NCI-H2029 treated with DMSO at 0.1 percent for 48 hours (cell line): ENCODE measurements at regions not wholly inside any gene's neighbourhood (a gene's known extent, or its start where the extent isn't known, plus 50 kb on each side); places are given as distances from the start of the nearest gene placed in this dataset.

Experiments used
- DNase-seq: peaks from one replicate; lab custom pipeline; 2025; lab: John Stamatoyannopoulos, UW

DNA sequence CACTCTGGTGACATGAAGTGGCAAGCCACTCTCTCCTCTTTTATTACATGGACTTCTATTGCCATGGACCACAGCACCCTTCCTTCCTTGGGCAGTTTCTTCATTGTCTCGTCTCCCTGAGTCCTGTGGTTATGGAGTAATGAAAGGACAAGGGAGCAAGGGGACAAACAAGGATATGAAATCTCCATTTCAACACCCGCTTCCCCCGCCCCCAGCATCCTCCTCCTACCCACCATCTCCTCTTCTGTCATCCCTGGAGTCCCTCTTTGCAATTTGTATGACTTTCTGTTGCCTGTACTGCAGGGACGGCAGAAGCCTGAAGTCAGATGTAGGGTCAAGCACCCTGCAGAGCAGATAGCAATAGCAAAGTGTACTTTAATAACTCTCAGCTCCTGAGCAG, 300.7 kb upstream of the CLINT1 start:
- DNase-seq, result no peak

DNA sequence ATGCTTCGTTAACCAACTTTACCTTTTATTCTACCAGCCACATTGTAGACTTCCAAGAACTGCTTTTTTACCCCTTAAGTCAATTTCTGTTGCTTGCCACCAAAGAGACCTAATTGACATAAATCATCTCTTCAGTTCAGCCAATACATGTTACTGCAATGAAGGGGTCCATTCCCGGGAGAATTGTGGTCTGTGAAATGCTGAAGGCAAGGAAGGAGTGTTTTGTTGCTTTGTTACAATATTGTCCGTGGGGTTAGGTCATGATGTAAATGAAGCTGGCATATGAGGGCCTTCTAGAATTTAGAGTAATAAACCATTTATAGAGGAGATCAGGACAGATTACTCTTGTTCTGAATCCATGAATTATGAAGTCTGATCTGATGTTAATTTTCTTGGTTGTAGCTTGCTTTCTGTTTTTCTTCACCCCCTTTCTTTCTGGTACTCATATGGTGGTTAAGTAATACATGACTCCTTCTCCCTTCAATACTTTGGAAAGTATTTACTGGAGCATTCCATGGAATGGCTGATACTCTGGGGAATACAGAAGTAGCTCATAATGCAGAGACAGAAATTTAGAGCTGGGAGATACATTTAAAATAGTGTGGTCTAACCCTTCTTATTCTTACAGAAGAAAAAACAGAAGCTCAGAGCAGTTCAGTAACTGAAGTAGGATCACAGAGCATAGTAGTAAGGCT, 297.0 kb upstream of the CLINT1 start:
- no peak for DNase-seq

DNA sequence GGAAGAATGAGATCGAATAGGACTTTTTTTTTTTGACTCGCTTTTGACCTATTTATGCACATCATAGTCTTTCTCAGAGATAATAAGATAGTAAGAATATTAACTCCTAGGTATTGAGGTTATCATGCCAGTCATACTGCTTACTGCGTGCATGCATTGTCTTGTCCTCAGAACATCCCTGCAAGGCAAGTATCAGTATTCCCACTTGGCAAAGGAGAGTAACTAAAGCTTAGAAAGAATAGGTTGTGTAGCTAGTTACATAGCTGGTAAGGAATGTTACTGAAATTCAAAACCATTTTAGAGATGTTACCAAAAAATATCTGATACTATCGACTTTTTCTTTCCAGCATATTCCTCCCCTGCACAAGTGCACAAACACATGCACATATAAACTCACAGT, 296.1 kb upstream of the CLINT1 start:
- no peak for DNase-seq

DNA sequence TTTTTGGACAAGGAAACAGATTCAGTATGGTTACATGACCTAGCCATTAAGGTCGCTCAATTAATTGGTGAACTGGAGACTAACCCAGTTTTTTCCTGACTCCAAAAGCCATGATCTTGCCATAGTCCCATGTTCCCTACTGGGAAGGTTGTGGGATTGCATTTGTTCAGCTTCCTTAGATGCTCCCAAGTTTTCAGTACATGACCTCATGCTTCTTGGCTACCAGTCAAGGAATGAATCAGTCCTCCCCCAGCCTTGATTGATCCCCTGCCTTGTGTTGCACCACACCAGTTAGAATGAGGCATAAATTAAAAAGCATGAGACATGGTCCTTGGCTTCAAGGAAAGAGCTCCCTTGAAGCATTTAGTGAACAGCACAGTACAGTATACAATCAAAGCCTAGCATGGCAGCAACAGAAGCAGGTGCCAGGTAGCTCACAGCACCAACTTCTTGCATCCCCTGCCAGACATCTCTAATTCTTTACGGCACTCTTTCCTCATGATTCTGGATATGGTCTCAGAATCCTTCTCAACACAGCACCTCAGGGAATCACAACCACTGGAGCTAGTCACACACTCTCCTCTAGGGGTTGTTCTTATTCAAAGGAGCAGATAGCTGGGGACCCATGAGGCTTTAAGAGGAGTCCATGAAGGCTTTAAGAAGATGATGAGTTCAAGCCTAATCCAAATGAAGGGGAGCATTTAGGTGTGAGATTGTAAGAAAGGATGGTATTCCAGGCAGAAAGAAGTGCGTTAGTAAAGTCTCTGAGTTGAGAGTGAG, 295.5 kb upstream of the CLINT1 start:
- DNase-seq, result no peak

DNA sequence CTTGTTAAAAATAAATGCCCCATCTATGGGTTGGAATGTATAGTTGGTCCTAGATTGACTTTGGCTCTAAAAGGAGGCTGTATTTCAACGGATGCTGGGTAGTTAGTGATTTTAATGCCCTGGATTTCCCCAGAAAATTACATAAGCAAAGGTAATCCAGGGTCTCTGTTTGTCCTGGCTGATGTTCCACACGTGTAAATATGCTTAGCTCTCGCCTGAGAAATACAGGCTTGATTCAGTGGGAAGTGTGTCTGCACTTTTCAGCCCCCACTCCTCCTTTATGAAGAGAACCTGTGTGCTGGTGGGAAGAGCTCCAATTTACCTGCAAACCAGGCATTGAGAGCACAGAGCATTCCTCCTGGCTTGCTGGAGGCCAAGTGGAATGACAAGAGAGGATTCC, 294.6 kb upstream of the CLINT1 start:
- DNase-seq, result no peak

DNA sequence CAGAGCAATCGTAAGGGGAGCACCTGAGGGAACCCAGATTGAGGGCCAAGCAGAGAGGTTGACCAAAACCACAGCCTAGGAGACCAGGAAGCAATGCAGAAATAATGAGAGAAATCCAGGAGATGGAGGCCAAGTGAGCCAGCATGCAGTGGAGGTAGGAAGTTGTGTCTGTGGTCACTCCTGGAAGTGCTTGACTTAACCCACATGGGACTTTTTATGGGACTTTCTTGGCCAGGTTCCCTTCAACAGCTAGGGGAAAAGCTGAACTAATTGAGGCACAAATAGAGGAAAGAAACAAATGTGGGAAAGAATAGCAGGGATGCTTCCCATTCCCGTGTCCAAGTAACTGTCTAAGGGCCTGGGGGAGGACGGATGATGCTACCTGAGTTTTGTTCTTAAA, 293.2 kb upstream of the CLINT1 start:
- DNase-seq, result no peak

DNA sequence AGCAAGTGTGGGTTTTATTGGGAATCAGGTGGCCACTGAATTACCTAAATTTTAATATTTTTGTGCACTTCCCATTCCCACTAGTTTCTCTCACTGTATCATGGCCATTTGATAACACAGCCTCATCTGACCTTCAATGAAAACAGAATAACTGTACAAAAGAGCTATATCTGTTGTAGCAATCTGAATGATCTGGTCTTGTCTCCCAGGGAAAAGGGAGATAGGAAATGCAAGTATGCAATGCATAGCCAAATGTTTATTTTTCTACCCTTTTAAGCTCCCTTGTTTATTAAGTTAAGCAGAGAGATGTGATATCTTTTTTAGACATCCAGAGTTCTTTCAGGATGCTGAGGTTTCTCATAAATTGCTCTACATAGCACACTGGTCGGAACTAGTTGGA, 288.3 kb upstream of the CLINT1 start:
- DNase-seq, result no peak

DNA sequence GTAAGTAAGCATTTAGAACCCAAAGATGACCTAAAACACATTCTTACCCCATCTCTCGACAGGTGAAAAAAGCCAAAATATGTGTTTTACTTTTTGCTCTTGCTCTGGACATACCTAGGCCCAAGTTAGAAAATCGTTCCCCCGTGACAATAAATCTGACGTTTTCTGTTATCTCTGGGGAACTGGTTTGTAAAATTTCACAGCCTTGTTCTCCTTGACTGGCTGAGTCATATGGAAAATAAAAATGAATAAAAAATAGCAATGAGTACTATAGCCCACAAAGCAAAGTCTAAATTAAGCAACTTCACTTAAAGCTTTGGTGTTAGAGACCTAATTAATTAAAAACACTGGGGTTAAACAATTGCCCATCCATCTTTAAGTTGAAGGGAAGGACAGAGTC, 286.9 kb upstream of the CLINT1 start:
- DNase-seq, result no peak

DNA sequence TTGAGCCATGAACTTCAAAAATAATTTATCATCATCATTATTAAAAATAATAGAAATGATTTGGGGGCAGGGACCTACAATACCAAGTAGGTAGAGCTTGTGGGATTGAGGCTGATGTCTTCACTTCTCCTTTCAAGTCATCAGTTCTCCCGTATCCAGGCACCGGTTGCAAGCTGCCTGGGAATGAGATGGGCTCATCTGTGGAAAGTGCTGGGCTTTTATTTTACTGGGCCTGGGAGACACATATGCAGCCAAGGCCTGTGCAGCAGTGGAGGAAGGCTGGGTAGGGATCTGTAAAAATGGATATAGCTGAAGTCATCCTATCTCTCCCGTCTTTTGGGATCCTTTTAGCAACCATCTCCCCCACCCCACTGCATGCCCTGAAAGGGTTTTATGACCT, 284.1 kb upstream of the CLINT1 start:
- DNase-seq, result no peak

DNA sequence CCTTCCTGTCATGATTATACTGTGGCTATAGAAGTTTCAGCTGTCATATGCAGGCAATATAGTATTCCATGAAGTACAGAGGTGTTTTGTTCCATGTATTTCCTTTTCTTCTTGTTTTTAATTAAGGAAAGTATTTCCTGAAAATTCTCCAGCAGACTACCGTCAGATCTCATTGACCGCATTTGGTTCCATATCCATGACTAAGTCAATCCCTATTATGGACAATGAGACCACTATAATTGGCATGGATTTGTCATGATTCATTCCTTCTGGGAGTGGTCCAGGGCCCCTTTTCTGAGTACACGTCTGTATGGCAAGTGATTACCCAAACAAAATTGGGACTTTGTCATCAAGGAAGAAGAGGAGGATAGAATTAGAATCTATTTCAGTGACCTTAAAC, 283.2 kb upstream of the CLINT1 start:
- DNase-seq, result no peak

DNA sequence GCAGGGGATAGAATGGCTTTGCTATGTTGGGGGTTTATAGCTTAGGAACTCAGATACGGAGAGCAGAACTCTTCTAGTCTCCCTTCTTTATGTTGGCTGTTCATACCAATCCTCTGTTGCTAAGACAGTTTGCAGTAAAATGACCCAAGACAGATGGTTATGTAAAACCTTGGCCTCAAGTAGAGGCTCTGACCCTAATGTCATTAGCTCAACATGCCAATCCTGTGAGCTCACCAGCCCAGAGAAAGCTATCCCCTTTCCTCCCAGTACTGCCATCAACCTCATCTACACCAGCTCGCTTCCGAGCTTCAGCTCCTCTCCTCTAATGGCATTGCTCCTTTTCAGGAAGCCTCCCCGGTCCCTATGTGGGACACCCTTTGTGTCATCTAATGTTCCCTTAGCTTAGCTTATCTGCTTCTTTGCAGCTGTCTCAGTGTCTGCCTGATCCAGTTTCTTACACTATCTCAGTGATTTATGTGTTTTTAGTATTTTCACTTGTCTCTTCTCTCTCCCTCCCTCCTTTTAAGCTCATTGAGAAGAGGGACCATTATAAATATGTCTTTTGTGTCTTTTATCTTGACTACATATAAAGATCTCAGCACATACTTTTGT, 281.3 kb upstream of the CLINT1 start:
- no peak for DNase-seq

DNA sequence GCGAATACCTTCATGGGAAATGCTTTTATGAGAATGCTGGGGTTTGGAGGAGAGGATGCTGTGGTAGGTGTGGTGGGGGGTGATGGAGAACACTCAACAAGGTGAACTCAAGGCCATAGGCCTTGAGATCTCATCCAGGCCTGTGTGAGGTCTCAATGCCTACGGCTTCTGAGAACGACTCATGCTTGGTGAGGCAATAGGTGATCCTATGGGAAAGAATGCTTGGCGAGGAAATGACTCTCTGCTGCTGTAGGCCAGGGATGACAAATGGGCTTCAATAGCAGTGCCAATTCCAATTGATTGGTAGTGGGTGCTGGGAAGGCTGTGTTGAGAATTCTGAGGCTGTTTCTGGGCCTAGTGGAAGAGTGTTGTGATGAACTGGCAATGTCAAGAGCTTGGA, 280.2 kb upstream of the CLINT1 start:
- no peak for DNase-seq

DNA sequence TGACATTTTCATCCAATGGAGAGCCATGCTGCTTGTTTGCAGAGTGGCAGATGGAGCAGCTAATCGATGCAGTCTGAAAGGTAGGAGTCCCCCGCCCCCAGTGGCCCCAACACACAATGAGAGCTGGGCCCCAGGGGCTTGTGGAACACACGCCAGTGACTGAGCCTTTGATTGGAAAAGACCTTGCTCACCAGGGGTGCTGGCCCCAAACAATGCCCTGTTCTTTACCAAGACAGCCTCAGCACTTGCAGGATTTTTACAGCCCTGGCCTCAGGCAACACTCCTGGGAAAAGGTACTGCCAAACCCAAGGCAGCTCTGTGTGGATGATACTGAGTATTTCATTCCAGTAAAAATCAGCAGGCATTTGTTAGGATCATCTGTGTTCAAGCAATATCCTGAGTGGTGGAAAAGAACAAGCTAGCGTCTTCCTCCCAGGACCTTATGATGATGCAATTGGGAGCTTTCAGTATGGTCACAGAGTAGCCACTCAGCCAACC, 276.8 kb upstream of the CLINT1 start:
- no peak for DNase-seq

DNA sequence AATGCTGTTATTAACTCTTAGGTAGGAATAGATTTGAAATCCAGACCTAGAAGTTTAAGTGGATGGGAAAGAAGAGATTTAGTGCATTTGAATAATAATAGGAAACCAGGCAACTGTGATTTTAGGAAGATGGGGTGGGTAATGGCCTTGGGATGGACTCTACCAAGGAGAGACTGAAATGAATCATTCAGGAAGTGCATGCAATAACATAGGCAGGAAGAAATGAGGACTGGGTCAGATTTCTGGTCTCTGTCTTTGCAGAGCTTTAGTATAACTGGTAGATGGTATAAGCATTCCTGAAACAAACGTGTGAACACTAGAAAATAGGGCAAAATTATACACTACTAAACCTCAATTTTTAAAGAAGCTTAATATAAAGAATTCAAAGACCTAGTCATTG, 274.4 kb upstream of the CLINT1 start:
- no peak for DNase-seq

DNA sequence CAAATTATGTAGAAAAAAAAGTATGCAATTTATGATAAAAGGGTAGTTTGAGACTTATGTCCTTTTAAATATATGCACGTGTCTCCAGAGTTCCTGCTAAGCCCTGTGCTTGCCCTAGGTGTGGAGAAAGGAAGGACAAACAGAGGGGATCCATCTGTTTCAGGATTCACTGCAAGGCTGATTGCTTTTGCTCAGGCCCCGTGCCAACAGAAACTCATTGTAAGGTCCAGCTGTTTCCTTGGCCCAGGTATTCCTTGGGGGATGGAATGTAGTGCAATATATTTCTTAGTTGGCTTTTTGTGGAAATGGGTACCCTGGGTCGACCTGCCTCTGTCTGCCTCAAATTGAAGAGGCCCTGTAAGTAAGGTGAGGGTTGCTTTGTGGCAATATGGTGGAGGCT, 268.6 kb upstream of the CLINT1 start:
- DNase-seq, result no peak

DNA sequence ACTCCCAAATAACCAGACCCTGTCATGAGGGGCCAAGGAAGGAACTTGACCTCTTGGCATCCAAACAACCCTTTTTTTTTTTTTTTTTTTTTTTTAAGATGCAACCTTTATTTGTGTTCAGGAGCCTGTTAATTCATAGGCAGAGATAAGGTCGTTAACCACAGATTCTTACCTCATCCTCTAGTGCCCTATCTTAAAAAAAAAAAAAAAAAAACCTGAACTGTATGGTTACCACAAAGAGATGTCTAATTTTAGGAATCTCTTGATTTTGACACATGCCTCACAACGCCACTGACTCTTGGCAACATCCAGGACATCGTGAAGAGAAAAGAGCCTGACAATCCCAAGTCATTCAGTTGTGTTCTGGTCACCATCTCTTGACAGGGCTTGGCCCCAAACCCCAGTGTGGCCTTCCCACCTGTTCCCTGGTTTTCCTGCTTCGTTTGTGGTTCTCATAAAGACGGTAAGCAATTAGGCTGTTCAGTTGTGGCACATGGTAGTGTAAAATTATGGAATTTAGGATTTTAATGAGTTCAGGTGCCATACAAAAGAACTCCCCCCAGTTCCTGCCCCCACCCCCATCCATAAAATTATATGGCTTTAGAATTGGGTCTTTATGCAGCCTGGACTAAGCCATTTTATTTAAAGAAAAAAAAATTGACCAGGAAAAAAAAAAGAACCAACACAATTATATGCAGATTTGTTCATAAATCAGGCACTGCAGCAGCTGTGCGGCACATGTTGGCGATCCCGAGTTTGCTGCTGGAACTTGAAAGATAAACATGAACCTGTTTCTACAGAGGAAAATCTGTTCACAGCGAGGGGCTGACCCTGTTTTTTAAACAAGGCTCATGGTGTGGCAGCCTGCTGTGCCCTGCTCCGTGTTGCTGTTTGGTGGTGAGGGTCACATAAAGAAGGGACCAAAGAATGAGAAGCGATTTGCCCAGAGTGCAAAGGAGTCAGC, 267.8 kb upstream of the CLINT1 start:
- no peak for DNase-seq

DNA sequence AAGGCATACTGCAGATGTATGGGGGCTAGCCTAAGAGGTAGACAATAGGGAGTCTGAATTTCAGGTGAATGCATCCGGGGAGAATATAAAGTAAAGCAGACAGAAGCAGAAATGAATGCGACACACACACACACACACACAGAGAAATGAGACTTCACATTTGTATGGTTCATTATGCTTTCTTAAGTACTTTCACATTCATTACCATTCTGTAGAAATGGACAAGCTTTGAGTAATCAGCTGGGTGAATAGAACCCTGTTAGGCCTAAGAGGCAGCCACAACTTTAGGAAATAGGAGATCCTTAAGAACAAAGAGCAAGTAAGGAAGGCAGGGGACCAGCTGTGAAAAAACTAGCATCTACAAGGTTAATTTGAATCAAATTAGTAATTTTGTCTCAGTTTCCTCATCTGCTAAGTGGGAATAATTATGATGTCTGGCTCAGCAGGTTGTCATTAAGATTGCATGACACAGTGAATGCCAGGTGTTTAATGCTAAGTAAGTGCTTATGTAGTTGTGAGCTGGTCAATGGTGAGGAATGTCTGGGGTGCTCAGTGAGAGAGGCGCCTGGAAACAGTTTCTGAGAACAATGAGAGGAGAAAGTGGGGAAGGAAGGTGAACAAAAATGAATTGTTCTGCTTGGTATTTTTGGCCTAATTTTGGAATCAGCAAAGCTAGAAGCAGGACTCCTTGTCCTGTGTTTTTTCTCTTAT, 265.8 kb upstream of the CLINT1 start:
- DNase-seq, result no peak

DNA sequence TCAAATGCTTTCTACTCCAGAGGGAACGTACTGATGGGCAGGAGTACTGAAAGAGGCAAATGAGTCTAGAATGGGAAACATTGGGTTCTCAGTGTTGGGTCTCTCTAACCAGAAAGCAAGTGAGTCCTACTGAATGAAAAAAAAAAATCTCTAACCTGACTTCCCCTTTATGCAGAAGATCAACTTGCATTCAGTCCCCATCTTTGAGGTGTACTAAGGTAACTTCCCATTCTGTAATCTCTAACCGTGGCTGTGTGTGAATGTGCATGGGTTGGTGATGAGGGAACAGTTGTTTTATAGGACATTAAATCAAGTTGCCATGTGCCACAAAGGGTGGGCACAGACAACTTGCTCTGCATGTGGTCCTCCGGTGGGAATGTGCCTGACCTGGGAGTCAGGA, 264.6 kb upstream of the CLINT1 start:
- DNase-seq, result no peak

DNA sequence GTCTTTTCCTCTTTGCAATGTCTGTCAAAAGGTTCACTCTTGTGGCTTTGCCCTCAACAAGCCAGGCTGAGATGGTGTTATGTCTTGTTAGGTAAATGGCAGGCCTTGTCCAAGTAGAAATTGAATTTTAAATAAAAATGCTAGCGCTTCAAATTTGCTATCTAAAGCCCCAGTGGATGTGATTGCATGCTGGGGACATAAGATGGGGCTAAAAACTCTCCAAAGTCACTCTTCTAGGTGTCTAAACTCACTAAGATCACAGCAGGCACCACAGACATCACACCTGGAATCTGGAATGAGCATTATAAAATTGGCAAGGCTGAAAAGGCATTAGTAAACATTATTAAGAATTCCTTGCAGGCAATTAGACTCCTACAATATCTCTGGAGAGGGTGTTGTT, 262.7 kb upstream of the CLINT1 start:
- DNase-seq, result no peak

DNA sequence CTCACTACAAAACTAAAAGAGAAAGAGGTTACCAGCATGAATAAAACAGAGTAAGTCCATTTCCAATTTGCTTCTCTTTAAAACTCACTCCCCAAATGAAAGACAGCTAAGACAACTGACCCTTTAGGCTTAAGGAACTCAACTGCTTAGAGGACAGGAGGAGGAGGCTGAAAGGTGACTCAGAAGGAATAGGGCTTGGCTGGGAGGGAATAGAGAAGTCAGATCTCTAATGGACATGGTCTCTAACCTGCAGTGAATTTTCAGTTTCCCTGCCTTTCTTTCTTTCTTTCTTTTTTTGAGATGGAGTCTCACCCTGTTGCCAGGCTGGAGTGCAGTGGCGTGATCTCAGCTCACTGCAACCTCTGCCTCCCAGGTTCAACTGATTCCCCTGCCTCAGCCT, 261.8 kb upstream of the CLINT1 start:
- no peak for DNase-seq

DNA sequence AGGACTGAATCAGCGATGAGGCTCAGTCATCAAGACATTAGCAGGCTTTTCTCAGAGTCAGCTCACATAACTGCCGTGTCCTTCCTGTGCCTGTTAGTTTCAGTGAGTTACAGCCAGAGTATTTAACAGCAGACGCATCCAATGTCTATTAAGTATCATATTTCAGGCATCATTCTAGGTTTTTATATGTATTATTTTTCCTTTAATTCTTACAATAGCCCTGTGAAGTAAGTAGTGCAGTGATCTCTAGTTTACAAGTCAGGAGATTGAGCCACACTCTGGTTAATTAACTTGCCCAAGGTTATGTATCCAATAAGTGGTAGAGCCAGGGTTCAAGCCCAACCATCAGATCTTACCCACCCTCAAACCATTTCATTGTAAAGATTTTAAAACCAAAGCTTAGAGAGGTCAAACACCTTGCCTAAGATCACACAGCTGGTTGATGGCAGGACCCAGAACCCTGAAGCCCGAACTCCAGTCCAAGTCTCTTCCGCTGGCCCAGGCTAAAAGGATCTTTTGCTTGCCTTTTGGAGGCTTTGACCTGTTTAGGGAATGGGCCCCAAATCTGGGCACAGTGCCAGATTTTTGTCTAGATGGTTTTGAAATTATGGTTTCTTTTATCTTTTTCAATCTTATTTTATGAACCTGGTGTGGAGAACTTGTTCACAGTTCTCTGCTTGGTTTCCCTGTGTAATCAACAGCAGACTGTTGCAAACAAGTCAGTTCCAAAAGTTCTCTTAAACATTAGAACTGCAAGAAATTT, 261.2 kb upstream of the CLINT1 start:
- no peak for DNase-seq
